Fibroblast of the aortic adventitia (primary cell): ENCODE measurements at regions not wholly inside any gene's neighbourhood (a gene's known extent, or its start where the extent isn't known, plus 50 kb on each side); places are given as distances from the start of the nearest gene placed in this dataset.

ENCODE experiments used
- DNase-seq: peaks from one replicate; pipeline ENCODE4 v3.0.0-alpha.2; 2010; ENCODE audit warnings: low read depth
- H3K4me3 ChIP-seq: 2 replicates; pipeline ENCODE4 v1.5.1; 2011; ENCODE audit warnings: low read depth, mild to moderate bottlenecking, control low read depth, low read length, moderate library complexity
- CTCF ChIP-seq: IDR thresholded peaks from 2 replicates; pipeline ENCODE4 v1.5.1; 2011; ENCODE audit warnings: mild to moderate bottlenecking, low read length, control low read depth, inconsistent platforms; ENCODE audit not compliant: insufficient read depth

- no peak overlapping the region for H3K4me3 ChIP-seq
- DNase-seq: no peak
- TF ChIP-seq CTCF: no peak
Observed at GRCh38 chr5:128019391-128019790, 64.2 kb upstream of the SLC12A2 start.

GRCh38 chr5:128020012-128020411 lies 63.6 kb upstream of the SLC12A2 start:
- TF ChIP-seq CTCF: no peak
- DNase-seq: no peak
- no peak overlapping the region for H3K4me3 ChIP-seq

GRCh38 chr5:128021411-128021810 lies 62.2 kb upstream of the SLC12A2 start:
- peak; percentile 33 for DNase-seq
- no peak overlapping the region for H3K4me3 ChIP-seq
- no peak for TF ChIP-seq CTCF
